ENCODE measurements at regions not wholly inside any gene's neighbourhood (a gene's known extent, or its start where the extent isn't known, plus 50 kb on each side); places are given as distances from the start of the nearest gene placed in this dataset.
"Not testable (repeated sequence)": the region's sequence is repeated elsewhere in the genome, so short reads cannot be mapped to it uniquely, and the experiment has no call there.

DNA sequence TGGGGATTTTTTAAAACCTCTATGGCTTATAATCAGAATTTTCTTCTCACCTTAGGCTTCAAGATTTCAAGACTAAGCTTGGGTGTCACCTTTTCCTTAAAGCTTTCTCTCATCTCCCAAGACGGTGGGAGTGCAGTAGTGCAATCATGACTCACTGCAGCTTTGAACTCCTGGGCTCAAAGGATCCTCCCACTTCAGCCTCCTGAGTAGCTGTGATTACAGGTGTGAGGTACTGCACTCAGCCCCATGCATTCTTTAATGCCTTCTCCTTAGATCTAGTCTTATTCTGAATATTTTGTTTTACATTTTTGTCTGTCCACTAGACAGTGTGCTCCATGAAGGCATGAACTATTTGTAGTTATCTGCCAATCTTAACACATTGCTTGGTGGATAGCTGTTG lies 55.7 kb upstream of the FAT3 start:
- no peaks in the 10 kb centered on the region for H3K27me3 Mint-ChIP-seq
- no peaks in the 10 kb centered on the region for H3K4me1 Mint-ChIP-seq
- no peaks in the 10 kb centered on the region for H3K36me3 Mint-ChIP-seq
- peaks cover 2 to 5% of the 10 kb centered on the region in 2 donors for H3K9me3 Mint-ChIP-seq
- H3K4me3 Mint-ChIP-seq = no peak overlapping the region
- ATAC-seq (replicated peaks) (no peak), DNase-seq (no peak)
- no peak overlapping the region for H3K27ac Mint-ChIP-seq

GRCh38 chr11:92167571-92167970 lies 57.0 kb upstream of the FAT3 start:
- Mint-ChIP-seq H3K4me1 (no peaks in the 10 kb centered on the region), H3K36me3 (peaks cover 0 to under 1% of the 10 kb centered on the region in 2 donors), H3K27ac (no peak overlapping the region), H3K9me3 (peaks cover 2 to 5% of the 10 kb centered on the region in 2 donors), H3K4me3 (no peak overlapping the region), H3K27me3 (no peaks in the 10 kb centered on the region)
- ATAC-seq (replicated peaks) = no peak
- DNase-seq = no peak

- Mint-ChIP-seq H3K27me3 (no peaks in the 10 kb centered on the region), H3K36me3 (peaks cover 0 to 1% of the 10 kb centered on the region in 2 donors), H3K9me3 (peaks cover 2 to 5% of the 10 kb centered on the region in 2 donors), H3K4me1 (no peaks in the 10 kb centered on the region), H3K27ac (no peak overlapping the region), H3K4me3 (no peak overlapping the region)
- DNase-seq (no peak), ATAC-seq (replicated peaks) (no peak)
Observed at GRCh38 chr11:92166335-92166734, 58.3 kb upstream of the FAT3 start.

DNA sequence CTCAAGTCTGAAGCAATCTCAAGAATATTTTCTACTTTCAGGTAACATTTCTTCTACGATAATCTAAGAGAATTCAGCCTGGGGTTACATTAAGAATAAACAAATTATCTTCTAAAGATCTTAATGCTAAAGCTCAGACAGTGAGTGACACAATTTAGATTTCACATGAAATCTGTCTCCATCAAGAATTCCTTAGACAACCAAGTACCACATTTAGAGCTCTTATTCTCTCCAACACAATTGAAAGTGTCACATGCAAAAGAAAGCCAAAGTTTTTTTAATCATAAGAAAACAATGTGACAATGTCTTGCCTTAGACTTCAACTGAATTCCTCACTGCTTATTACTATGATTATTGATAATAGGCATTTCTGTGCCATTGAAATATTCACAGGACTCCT lies 60.7 kb upstream of the FAT3 start:
- DNase-seq (no peak), ATAC-seq (replicated peaks) (no peak)
- Mint-ChIP-seq H3K9me3 (peaks cover 0 to 1% of the 10 kb centered on the region in 2 donors), H3K4me3 (no peak overlapping the region), H3K36me3 (peaks cover 0 to 1% of the 10 kb centered on the region in 2 donors), H3K4me1 (no peaks in the 10 kb centered on the region), H3K27me3 (no peaks in the 10 kb centered on the region), H3K27ac (no peak overlapping the region)

DNA sequence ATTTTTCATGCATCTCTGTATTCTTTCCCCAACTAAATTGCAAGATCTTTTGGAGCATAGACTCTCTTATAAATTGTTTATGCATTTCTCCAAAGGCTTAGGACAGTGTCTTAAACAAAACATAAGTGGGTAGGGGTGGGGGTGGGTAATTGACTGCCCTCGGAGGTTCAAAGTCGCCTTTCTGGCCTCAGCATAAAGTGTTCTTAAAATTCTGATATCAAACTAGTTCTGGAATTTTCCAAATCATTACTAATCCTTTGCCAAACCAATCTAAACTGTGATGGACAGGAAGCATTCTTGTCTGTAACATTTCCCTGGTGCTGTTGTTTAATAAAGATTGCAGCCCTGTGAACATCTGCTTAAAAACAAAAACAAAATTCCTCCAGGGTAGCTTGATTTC lies 61.8 kb upstream of the FAT3 start:
- DNase-seq = no peak
- no peak overlapping the region for H3K4me3 Mint-ChIP-seq
- H3K4me1 Mint-ChIP-seq = no peaks in the 10 kb centered on the region
- peaks cover 0 to 1% of the 10 kb centered on the region in 2 donors for H3K9me3 Mint-ChIP-seq
- ATAC-seq (replicated peaks) = no peak
- peaks cover 0 to 1% of the 10 kb centered on the region in 2 donors for H3K36me3 Mint-ChIP-seq
- no peak overlapping the region for H3K27ac Mint-ChIP-seq
- no peaks in the 10 kb centered on the region for H3K27me3 Mint-ChIP-seq

DNA sequence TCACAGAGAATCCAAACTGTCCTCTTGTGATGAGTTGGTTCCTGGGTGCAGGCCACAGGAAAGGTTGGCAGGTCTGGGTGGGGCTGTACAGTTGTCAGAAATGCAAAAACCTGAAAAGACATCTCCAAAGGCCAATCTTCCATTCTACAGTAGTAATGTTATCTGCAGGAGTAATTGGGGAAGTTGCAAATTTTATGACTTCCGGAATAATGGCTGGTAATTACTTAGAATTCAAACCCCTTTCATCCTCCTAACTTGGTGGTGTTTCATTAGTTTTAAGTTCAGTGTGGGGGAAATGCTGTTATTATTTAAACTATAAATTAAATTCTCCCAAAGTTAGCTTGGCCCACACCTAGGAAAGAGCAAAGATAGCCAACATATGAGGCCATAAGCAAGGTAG lies 64.7 kb upstream of the FAT3 start:
- no peak for ATAC-seq (replicated peaks)
- H3K27ac Mint-ChIP-seq = no peak overlapping the region
- H3K27me3 Mint-ChIP-seq = no peaks in the 10 kb centered on the region
- DNase-seq = no peak
- peaks cover 0 to 1% of the 10 kb centered on the region in 2 donors for H3K9me3 Mint-ChIP-seq
- peaks cover 0 to 1% of the 10 kb centered on the region in 2 donors for H3K36me3 Mint-ChIP-seq
- H3K4me1 Mint-ChIP-seq = no peaks in the 10 kb centered on the region
- no peak overlapping the region for H3K4me3 Mint-ChIP-seq

- not testable (repeated sequence) for H3K4me3 Mint-ChIP-seq, DNase-seq
Observed at GRCh38 chr11:92157390-92157789, 67.2 kb upstream of the FAT3 start.

DNA sequence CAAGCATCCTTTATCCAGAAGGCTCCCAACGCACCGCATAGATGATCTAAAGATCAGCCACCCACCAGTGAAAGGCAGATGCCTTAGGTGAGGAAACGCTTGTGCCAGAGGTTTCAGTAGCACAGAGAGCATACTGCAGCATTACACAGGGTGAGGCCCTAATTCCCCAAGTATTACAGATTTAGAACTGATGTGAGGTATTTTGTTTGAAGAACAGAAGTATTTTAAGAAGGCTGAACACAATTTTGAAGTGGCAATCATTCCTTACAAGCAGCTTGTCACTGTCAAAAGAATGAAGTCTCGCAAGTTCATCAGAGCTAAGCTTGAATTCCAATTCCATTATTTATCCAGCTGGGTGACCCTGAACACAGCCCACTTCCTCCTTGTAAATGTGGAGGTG lies 70.0 kb upstream of the FAT3 start:
- H3K27ac Mint-ChIP-seq = no peak overlapping the region

More at GRCh38 chr11:92157390-92157789, 67.2 kb upstream of the FAT3 start:
- not testable (repeated sequence) for H3K9me3 Mint-ChIP-seq; H3K4me1 Mint-ChIP-seq; H3K36me3 Mint-ChIP-seq; H3K27ac Mint-ChIP-seq; ATAC-seq (replicated peaks); H3K27me3 Mint-ChIP-seq

DNA sequence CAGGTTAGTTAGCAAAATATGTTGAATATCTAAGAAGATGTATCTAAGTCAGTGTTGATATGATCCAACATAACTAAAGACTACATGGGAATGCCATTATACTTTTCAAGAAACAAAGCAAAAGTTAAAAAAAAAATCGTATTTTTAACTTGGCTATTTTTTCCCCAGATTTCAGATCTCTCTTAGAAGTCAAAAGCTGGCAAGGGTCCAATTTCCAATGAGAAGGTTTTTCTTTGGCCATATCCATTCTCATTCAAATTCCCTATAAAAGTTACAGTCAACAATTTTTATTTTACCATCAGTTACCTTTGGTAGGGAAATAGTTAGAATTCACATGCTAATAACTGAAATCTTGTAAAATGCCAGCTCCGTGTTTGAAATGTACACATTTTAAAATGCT lies 70.5 kb upstream of the FAT3 start:
- H3K27me3 Mint-ChIP-seq = no peaks in the 10 kb centered on the region
- no peaks in the 10 kb centered on the region for H3K4me1 Mint-ChIP-seq
- no peaks in the 10 kb centered on the region for H3K36me3 Mint-ChIP-seq
- H3K27ac Mint-ChIP-seq = no peak overlapping the region
- ATAC-seq (replicated peaks) (no peak), DNase-seq (no peak)
- peaks cover 0 to 3% of the 10 kb centered on the region in 2 donors for H3K9me3 Mint-ChIP-seq
- H3K4me3 Mint-ChIP-seq = no peak overlapping the region

More for the DNA sequence above, 70.0 kb upstream of the FAT3 start:
- peaks cover 0 to 3% of the 10 kb centered on the region in 2 donors for H3K9me3 Mint-ChIP-seq
- H3K27me3 Mint-ChIP-seq = no peaks in the 10 kb centered on the region
- no peak for ATAC-seq (replicated peaks)
- no peak overlapping the region for H3K4me3 Mint-ChIP-seq
- no peaks in the 10 kb centered on the region for H3K36me3 Mint-ChIP-seq
- H3K4me1 Mint-ChIP-seq = no peaks in the 10 kb centered on the region
- no peak for DNase-seq

- ATAC-seq (replicated peaks) (no peak), DNase-seq (no peak)
- Mint-ChIP-seq H3K27ac (no peak overlapping the region), H3K27me3 (no peaks in the 10 kb centered on the region), H3K4me1 (no peaks in the 10 kb centered on the region), H3K36me3 (no peaks in the 10 kb centered on the region), H3K9me3 (peaks cover 0 to 3% of the 10 kb centered on the region in 2 donors), H3K4me3 (no peak overlapping the region)
Observed at GRCh38 chr11:92153542-92153941, 71.1 kb upstream of the FAT3 start.

GRCh38 chr11:92152245-92152644 lies 72.4 kb upstream of the FAT3 start:
- H3K27ac Mint-ChIP-seq = no peak overlapping the region
- DNase-seq (no peak), ATAC-seq (replicated peaks) (no peak)
- no peaks in the 10 kb centered on the region for H3K36me3 Mint-ChIP-seq
- H3K27me3 Mint-ChIP-seq = no peaks in the 10 kb centered on the region
- no peak overlapping the region for H3K4me3 Mint-ChIP-seq
- H3K9me3 Mint-ChIP-seq = peaks cover 0 to 3% of the 10 kb centered on the region in 2 donors
- no peaks in the 10 kb centered on the region for H3K4me1 Mint-ChIP-seq

DNA sequence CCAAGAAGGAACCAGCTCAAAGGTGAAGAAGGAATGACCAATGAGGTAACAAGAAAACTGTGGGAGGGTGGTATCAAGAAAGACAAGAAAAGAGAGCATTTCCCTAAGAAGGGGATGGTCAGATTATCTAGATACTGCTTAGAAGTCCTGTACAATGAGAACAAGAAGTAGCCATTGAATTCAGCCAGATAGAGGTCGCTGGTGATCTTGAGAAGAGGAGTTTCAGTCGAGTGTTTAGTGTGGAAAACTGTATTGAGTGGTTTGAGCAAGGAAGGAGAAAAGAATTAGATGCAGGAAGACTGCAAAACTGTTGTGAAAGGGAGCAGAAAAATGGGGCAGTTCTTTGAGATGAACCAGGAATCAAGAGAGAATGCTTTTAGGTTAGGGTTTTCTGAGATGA lies 74.6 kb upstream of the FAT3 start:
- H3K4me3 Mint-ChIP-seq = no peak overlapping the region
- H3K27ac Mint-ChIP-seq = no peak overlapping the region
- H3K27me3 Mint-ChIP-seq = no peaks in the 10 kb centered on the region
- no peaks in the 10 kb centered on the region for H3K4me1 Mint-ChIP-seq
- H3K9me3 Mint-ChIP-seq = peaks cover 0 to 4% of the 10 kb centered on the region in 2 donors
- ATAC-seq (replicated peaks) (no peak), DNase-seq (no peak)
- no peaks in the 10 kb centered on the region for H3K36me3 Mint-ChIP-seq

DNA sequence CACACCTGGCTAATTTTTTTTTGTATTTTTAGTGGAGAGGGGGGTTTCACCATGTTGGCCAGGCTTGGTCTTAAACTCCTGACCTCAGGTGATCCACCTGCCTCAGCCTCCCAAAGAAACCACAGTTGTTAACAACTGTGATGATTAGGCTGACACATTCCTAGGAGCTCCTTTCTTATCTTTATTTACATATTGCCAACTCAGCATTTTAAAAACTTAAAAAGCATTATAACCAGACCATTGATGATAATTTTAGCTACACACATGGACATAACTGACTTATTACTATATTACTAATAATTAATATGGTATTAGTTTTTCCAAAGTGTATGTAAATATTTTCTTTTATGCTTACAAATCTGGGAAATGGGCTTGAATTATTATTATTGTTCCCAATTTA lies 82.9 kb upstream of the FAT3 start:
- DNase-seq (no peak), ATAC-seq (replicated peaks) (no peak)
- Mint-ChIP-seq H3K36me3 (no peaks in the 10 kb centered on the region), H3K9me3 (peaks cover 0 to 2% of the 10 kb centered on the region in 2 donors), H3K27me3 (no peaks in the 10 kb centered on the region), H3K4me1 (no peaks in the 10 kb centered on the region), H3K4me3 (no peak overlapping the region), H3K27ac (no peak overlapping the region)

DNA sequence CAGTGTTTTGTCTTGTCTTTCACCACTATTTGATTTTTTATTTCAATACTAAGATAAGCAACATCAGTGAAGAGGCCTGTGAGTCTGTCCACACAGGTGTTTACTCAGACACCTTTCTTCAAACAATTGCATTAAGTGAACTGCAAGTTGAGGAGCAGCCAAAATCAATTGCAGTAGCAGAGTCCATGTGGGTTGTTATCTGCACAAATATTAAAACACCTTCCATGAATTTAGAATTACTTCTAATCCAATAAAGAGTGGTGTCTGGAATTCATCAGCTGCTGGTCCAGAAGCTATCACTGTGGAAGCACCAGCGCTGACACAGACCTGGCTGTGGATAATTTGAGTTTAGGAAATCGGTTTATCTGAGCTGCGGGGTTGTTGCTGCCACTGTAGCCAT lies 83.5 kb upstream of the FAT3 start:
- Mint-ChIP-seq H3K4me3 (no peak overlapping the region), H3K9me3 (peaks cover 0 to 2% of the 10 kb centered on the region in 2 donors), H3K27me3 (no peaks in the 10 kb centered on the region), H3K4me1 (no peaks in the 10 kb centered on the region), H3K27ac (no peak overlapping the region), H3K36me3 (no peaks in the 10 kb centered on the region)
- no peak for DNase-seq
- ATAC-seq (replicated peaks) = no peak

GRCh38 chr11:92140021-92140420 lies 84.6 kb upstream of the FAT3 start:
- no peaks in the 10 kb centered on the region for H3K36me3 Mint-ChIP-seq
- H3K4me1 Mint-ChIP-seq = no peaks in the 10 kb centered on the region
- DNase-seq = no peak
- no peaks in the 10 kb centered on the region for H3K27me3 Mint-ChIP-seq
- no peak for ATAC-seq (replicated peaks)
- H3K4me3 Mint-ChIP-seq = no peak overlapping the region
- peaks cover 0 to under 1% of the 10 kb centered on the region in 2 donors for H3K9me3 Mint-ChIP-seq
- no peak overlapping the region for H3K27ac Mint-ChIP-seq

DNA sequence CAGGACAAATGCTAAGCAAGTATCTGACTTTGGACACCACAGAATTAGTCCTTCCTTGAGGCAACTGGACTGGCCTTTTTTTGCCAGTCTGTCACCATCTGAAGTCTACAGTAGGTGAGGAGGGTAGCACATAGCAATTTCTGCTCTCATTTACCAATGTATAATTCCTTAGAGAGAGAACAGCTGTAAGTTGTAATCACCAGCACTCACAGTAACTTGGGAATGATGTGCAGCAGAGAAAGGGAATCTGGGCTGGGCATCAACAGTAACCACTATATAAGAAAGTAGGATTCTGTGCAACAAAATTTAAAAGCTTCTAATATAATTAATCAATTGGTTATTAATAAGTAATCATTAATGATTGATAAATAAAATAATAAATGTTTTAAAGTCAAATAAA lies 86.3 kb upstream of the FAT3 start:
- H3K9me3 Mint-ChIP-seq = peaks cover 0 to 3% of the 10 kb centered on the region in 2 donors
- H3K27me3 Mint-ChIP-seq = no peaks in the 10 kb centered on the region
- H3K27ac Mint-ChIP-seq = no peak overlapping the region
- no peaks in the 10 kb centered on the region for H3K4me1 Mint-ChIP-seq
- DNase-seq (no peak), ATAC-seq (replicated peaks) (no peak)
- H3K36me3 Mint-ChIP-seq = no peaks in the 10 kb centered on the region
- no peak overlapping the region for H3K4me3 Mint-ChIP-seq

All from stimulated activated naive B cell treated with anti-CD40 and anti-IgM and Interleukin-4, amounts not matched to agents 10 μg/mL and 1 μg/mL and 100 μg/mL, for 72 hours (primary cell).